ENCODE measurements at regions not wholly inside any gene's neighbourhood (a gene's known extent, or its start where the extent isn't known, plus 50 kb on each side); places are given as distances from the start of the nearest gene placed in this dataset.

- DNase-seq (ENCODE audit: low read depth): no peak
Observed at GRCh38 chr17:56648321-56648720, 54.8 kb downstream of the NOG start.

- DNase-seq (ENCODE audit: low read depth): peak; percentile 27
Observed at GRCh38 chr17:56648806-56649205, 55.3 kb downstream of the NOG start.

- peak; percentile 13 for DNase-seq (ENCODE audit: low read depth)
Observed at GRCh38 chr17:56652628-56653027, 59.1 kb downstream of the NOG start.

DNA sequence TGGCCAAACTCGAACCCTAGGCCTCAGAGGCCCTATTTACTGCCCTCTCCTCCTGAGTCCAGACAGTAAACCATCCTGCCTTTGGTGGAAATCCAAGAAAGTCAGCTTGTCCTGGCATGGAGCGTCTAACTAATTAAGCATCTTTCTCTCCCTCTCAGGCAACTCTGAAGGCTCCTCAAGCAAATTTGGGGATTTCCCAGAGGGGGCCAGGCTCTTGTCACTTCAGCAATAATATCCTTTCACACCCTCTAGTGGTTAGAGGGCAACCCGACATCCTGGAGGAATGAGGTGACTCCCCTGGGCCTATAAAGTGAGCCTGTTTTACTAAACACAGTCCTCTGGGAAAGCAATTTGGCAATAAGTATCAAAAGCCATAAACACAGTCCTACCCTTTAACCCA, 60.4 kb downstream of the NOG start:
- DNase-seq (ENCODE audit: low read depth): peak; percentile 83

DNA sequence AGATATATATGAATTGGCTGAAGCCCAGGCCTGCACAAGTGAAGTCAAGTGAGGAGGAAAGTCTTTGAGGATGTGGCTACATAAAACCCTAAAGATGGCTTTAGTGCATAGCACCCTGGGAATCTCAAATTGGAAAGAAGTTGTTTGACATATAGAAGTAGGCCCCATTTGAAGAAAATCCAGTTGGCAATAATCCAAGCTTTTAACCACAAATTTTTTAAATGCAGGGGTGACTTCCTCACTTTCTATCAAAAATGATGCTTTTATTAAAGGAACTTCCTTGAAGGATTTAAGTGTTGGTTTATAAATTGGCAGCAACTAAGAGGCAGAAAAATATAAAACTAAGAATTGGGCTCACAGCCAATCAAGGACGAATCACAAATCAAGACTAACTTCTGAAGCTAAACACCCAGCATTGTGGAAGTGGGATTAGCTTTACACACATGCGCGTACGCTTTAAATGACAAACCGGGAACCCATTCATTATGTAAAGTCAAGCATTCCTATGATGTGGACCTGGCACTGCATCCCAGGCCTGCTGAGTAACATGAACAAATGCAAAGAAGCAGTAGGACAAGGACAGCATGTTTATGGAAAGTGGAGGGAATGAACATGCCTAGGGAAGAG, 63.3 kb downstream of the NOG start:
- no peak for DNase-seq (ENCODE audit: low read depth)

DNA sequence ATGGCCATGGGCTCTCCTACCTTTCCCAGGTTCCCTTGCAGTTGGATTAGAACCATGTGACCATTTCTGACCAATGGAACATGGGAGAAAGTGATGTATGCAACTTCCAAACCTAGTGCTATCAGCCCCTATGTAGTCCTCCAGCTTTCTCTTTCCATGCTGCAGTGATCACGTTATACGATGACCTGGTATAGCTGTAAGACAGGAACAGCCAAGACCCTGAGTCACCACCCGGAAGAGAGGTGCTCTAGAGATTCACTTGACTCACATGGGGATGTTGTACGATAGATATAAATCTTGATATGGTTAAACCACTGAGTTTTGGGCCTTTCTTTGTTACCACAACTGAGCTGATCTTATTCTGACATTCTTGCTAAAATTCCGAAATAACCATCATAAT, 65.1 kb downstream of the NOG start:
- peak; percentile 87 for DNase-seq (ENCODE audit: low read depth)

DNA sequence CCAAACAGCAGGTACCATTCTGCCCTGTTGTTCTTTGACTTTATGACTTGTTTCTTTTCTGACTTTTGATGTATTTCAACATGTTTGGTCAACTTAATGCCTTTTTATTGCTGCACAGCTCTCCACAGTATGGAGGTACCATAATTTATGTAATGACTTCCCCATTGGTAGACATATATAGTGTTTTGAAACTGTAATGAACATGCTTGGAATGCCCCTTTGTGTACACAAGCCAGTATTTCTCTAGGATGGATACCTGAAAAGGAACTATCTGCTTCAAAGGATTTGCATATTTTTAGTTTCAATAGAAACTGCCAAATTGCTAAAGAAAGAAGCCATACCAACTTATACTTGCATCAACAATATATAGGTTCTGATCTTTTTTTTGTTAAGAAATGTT, 66.1 kb downstream of the NOG start:
- DNase-seq (ENCODE audit: low read depth): no peak

- DNase-seq (ENCODE audit: low read depth): no peak
Observed at GRCh38 chr17:56661906-56662305, 68.4 kb downstream of the NOG start.

DNA sequence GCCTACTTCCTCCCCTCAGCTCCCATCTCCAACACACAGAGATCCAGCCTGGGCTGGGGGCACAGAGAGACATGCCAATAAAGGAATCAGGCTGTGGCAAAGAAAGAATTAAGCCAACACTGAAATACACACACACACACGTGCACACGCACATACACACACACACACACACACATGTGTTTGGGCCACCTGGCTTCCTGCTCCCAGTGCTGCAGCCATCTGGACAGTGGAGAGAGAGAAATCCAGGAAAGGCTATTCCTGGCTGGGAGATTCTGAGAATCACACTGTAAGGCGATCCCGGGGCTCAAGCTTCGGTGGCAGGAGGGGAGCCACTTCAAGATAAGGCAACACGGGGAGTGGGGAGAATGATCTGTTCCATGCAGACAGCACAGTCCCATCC, 72.4 kb downstream of the NOG start:
- DNase-seq (ENCODE audit: low read depth): no peak

DNA sequence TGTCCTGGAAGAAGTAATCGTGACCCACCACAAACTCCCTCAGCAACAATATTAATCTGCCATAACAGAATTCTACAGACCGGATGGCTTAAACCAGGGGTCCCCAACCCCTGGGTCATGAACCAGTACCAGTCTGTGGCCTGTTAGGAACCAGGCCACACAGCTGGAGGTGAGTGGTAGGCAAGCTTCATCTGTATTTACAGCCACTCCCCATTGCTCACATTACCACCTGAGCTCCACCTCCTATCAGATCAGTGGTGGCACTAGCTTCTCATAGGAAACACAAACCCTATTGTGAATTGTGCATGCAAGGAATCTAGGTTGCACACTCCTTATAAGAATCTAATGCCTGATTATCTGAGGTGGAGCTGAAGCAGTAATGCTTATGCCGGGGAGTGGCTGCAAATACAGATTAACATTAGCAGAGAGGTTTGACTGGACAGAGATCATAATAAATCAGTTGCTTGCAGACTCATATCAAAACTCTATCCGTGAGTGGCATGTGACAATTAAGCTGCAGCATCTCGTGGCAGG, 74.5 kb downstream of the NOG start:
- no peak for DNase-seq (ENCODE audit: low read depth)

GRCh38 chr17:56672195-56672594, 78.7 kb downstream of the NOG start:
- no peak for DNase-seq (ENCODE audit: low read depth)

DNA sequence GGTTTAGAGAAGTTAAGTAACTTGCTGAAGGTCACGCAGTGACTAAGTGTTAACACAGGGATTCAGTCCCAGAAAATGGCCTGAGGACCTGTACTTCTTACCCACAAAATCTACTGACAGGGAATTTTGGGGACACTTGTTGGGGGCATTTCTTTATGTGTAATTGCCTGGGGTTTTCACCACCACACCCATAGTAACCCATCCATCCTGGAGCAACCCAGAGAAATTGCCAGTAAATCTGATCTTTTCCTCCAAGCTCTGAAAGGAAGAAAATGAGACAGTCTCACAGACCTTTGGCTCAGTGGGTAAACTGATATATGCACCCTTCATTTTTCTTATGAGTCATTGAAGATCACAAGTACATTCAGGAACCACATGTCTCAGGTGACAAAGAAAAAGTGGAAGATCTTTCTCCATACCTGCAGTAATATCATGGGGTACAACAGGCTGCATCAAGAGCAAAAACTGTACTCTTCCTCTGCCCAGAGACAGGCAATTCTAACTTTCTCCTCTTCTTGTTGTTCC, 81.0 kb downstream of the NOG start:
- no peak for DNase-seq (ENCODE audit: low read depth)

DNA sequence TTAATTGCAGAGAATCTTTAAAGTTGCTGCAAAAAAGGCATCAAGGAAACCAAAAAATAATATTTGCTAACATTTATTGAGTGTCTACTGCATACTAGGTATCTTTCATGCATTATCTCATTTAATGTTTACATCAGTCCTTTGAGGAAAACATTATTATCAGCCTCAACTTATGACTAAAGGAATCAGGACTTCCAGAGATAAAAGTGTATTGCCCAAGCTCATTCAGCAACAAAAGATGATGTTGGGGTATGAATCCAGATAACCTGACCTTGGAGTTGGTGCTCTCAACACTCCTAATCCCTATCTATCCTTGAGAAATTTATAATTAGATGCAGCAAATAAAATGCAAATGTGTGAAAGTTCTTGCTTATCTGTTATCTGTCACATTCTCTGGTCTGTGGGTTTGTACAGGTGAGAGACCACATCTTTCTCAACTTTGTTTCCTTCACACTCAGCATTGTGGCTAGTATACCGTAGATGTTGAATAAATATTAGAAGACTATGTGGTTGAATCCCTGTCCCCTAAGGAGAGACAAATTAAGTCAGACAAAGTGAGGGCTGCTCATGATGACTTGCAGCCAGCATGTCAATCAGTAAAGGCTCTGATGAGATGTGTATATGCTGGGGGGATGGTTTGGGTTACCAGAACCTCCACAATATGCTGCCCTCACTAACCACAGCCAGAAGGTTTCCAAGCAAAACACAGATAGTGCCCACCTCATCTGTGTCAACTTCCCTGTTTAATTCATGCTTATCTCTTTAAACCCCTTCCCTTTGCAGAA, 82.6 kb downstream of the NOG start:
- no peak for DNase-seq (ENCODE audit: low read depth)

- peak; percentile 56 for DNase-seq (ENCODE audit: low read depth)
Observed at GRCh38 chr17:56676810-56677209, 83.3 kb downstream of the NOG start.

- DNase-seq (ENCODE audit: low read depth): no peak
Observed at GRCh38 chr17:56678249-56679114, 85.0 kb downstream of the NOG start.

DNA sequence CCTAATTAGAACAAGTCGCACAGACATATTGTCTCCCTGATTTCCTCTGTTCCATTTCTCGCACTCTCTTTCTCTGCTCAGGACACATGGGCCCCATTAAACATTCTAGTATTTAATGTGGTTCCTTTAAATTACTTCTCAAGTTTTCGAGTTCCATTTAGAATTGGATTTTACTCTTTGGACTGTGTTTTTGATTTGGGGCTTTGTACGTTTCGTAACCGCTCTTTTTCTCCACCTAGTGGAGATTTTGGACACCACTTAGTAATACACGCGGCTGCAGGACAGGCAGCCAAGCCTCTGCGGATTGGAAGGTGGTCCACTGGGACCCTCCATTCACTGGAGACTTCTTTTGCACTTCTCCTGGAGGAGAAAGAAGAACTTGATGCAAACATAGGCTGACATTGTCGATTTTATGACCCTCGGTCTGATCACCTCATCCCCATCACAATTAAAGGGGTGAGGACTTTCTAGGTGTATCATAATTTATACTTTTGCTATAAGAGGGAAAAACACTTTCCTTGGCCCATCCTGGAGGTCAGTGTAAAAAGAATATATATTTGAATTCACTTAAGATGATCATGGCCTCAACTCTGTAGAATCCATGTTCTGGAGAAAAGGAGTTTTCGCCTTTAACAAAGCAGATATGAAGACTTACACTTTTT, 85.7 kb downstream of the NOG start:
- DNase-seq (ENCODE audit: low read depth): peak; percentile 68

GRCh38 chr17:56679777-56680422, 86.4 kb downstream of the NOG start:
- DNase-seq (ENCODE audit: low read depth): peak; percentile 79

GRCh38 chr17:56680676-56681075, 87.2 kb downstream of the NOG start:
- no peak for DNase-seq (ENCODE audit: low read depth)

- peak; percentile 95 for DNase-seq (ENCODE audit: low read depth)
Observed at GRCh38 chr17:56681561-56682266, 88.2 kb downstream of the NOG start.

DNA sequence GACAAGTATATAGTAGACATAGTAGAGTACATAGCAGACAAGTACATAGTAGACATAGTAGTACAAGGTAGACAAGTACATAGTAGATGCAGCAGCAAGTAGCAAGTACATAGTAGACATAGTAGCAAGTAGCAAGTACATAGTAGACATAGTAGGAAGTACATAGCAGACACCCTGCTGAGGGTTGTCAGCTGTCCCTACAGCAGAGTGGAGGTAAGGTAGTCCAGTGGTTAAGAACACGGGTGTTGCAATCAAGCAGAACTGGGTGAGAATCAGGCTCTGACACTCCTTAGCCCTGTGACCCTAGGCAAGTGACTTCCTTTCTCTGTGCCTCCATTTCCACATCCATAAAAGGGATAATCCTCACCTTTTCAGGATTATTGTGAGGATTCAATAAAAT, 94.7 kb downstream of the NOG start:
- DNase-seq (ENCODE audit: low read depth): no peak

Measured in ELR (cell line).